ENCODE measurements at regions not wholly inside any gene's neighbourhood (a gene's known extent, or its start where the extent isn't known, plus 50 kb on each side); places are given as distances from the start of the nearest gene placed in this dataset.

DNA sequence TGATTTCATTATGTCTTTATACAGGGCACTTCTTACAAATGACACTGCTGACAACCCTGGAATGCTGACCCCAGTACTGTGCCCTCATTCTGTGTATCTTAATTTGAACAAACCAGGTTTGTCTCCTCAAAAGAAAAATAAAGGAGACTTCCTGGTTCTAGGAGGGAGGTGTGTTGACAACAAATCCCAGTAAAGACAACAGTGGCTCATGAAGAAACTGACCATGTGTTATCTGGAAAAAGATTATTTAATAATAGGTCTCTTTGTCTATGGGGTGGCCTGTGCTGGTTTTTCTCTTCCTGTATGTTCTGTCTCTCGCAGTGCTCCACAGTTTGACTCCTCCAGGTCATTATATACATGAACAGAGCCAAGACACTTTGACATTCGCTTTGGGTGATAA, 454.6 kb downstream of the LMO4 start:
- Mint-ChIP-seq H3K9me3 (peaks cover 0 to 3% (median 0%) of the 10 kb centered on the region in 3 donors), H3K27ac (no peak overlapping the region), H3K36me3 (no peaks in the 10 kb centered on the region), H3K4me3 (no peak overlapping the region), H3K27me3 (peaks cover 0 to 9% of the 10 kb centered on the region in 2 donors), H3K4me1 (no peaks in the 10 kb centered on the region)
- Histone ChIP-seq H3K4me3 (ENCODE audit: control insufficient read depth in 1 of 2, extremely low read depth in 1 of 2, low read length in 1 of 2) (no peak overlapping the region), H3K4me1 (ENCODE audit: control insufficient read depth in 1 of 2, extremely low read depth in 1 of 2, insufficient read depth in 2 of 2, low read length in 2 of 2) (no peaks in the 10 kb centered on the region), H3K27ac (ENCODE audit: low read length) (no peak overlapping the region), H3K27me3 (replicated peaks in 1 of 2; ENCODE audit: control insufficient read depth in 2 of 2, extremely low read depth in 1 of 2, insufficient read depth in 2 of 2, low read length in 1 of 2) (peaks cover 0 to 4% of the 10 kb centered on the region in 2 experiments), H3K9me3 (no peaks in the 10 kb centered on the region), H3K36me3 (ENCODE audit: control insufficient read depth in 2 of 2, extremely low read depth in 1 of 2, insufficient read depth in 1 of 2, low read length in 1 of 2) (no peaks in the 10 kb centered on the region)
- ChIA-PET CTCF (no interaction called here), POLR2A (no interaction called here)
- DNase-seq: no peak
- no CpG with 5 or more reads among the region's 2 CpGs for WGBS (ENCODE audit: insufficient coverage)
- ATAC-seq (replicated peaks in 1 of 4): no peak

GRCh38 chr1:87785386-87785785, 456.7 kb downstream of the LMO4 start:
- Mint-ChIP-seq H3K4me3 (no peak overlapping the region), H3K27me3 (peaks cover 0 to 9% of the 10 kb centered on the region in 2 donors), H3K36me3 (no peaks in the 10 kb centered on the region), H3K4me1 (no peaks in the 10 kb centered on the region), H3K9me3 (peaks cover 0 to 3% (median 0%) of the 10 kb centered on the region in 3 donors), H3K27ac (no peak overlapping the region)
- WGBS (ENCODE audit: insufficient coverage): 100% methylated on average over 1 of the region's 1 CpG
- ATAC-seq (replicated peaks in 1 of 4) (no peak), DNase-seq (no peak)
- ChIA-PET CTCF (no interaction called here), POLR2A (no interaction called here)
- H3K4me1 ChIP-seq (ENCODE audit: control insufficient read depth in 1 of 2, extremely low read depth in 1 of 2, insufficient read depth in 2 of 2, low read length in 2 of 2): no peaks in the 10 kb centered on the region
- H3K9me3 ChIP-seq: no peaks in the 10 kb centered on the region
- no peak overlapping the region for H3K27ac ChIP-seq (ENCODE audit: low read length)
- H3K27me3 ChIP-seq (replicated peaks in 1 of 2; ENCODE audit: control insufficient read depth in 2 of 2, extremely low read depth in 1 of 2, insufficient read depth in 2 of 2, low read length in 1 of 2): peaks cover 0 to 4% of the 10 kb centered on the region in 2 experiments
- H3K36me3 ChIP-seq (ENCODE audit: control insufficient read depth in 2 of 2, extremely low read depth in 1 of 2, insufficient read depth in 1 of 2, low read length in 1 of 2): no peaks in the 10 kb centered on the region
- H3K4me3 ChIP-seq (ENCODE audit: control insufficient read depth in 1 of 2, extremely low read depth in 1 of 2, low read length in 1 of 2): no peak overlapping the region

GRCh38 chr1:87786229-87786628, 457.5 kb downstream of the LMO4 start:
- Histone ChIP-seq H3K27ac (ENCODE audit: low read length) (no peak overlapping the region), H3K36me3 (ENCODE audit: control insufficient read depth in 2 of 2, extremely low read depth in 1 of 2, insufficient read depth in 1 of 2, low read length in 1 of 2) (no peaks in the 10 kb centered on the region), H3K27me3 (replicated peaks in 1 of 2; ENCODE audit: control insufficient read depth in 2 of 2, extremely low read depth in 1 of 2, insufficient read depth in 2 of 2, low read length in 1 of 2) (peaks cover 0 to 4% of the 10 kb centered on the region in 2 experiments), H3K9me3 (no peaks in the 10 kb centered on the region), H3K4me3 (ENCODE audit: control insufficient read depth in 1 of 2, extremely low read depth in 1 of 2, low read length in 1 of 2) (no peak overlapping the region), H3K4me1 (ENCODE audit: control insufficient read depth in 1 of 2, extremely low read depth in 1 of 2, insufficient read depth in 2 of 2, low read length in 2 of 2) (no peaks in the 10 kb centered on the region)
- no peak for DNase-seq
- Mint-ChIP-seq H3K36me3 (no peaks in the 10 kb centered on the region), H3K4me1 (no peaks in the 10 kb centered on the region), H3K4me3 (no peak overlapping the region), H3K27ac (no peak overlapping the region), H3K27me3 (peaks cover 0 to 9% of the 10 kb centered on the region in 2 donors), H3K9me3 (peaks cover 0 to 3% (median 0%) of the 10 kb centered on the region in 3 donors)
- ChIA-PET POLR2A (no interaction called here), CTCF (no interaction called here)
- no CpG with 5 or more reads among the region's 1 CpG for WGBS (ENCODE audit: insufficient coverage)
- no peak for ATAC-seq (replicated peaks in 1 of 4)

DNA sequence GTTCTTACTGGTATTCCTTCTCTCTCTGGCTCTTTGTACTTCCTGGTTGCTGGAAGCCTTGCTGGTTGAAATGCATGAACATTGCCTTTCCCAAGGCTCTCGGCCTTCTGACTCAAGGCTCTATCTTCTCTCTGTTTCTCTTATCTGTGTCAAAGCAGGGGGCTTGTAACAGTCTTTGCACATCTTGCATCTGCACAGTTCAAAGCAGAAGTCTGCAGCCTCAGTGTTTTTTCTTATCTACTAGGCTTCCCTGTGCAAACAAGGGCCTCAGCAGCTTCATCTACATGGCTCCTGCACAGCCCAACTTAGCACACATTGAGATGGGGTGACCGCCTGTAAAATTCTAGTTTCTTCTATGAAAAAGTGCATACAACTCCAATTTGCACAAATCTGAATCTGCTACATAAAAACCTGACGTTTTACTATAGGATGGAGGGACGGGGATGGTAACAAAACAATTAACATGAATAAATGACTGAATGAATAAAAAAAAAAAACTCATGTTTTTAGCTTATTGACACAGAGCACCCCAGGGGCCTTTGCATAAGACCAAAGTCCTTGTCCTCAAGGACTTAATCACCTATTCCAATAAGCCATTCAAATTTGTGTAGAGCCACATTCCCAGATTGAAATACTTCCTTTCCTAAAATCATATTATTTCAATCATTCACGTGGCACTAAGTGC, 458.3 kb downstream of the LMO4 start:
- no peaks in the 10 kb centered on the region for H3K4me1 Mint-ChIP-seq
- Histone ChIP-seq H3K9me3 (no peaks in the 10 kb centered on the region), H3K36me3 (ENCODE audit: control insufficient read depth in 2 of 2, extremely low read depth in 1 of 2, insufficient read depth in 1 of 2, low read length in 1 of 2) (no peaks in the 10 kb centered on the region), H3K4me1 (ENCODE audit: control insufficient read depth in 1 of 2, extremely low read depth in 1 of 2, insufficient read depth in 2 of 2, low read length in 2 of 2) (no peaks in the 10 kb centered on the region), H3K27ac (ENCODE audit: low read length) (no peak overlapping the region), H3K4me3 (ENCODE audit: control insufficient read depth in 1 of 2, extremely low read depth in 1 of 2, low read length in 1 of 2) (no peak overlapping the region), H3K27me3 (replicated peaks in 1 of 2; ENCODE audit: control insufficient read depth in 2 of 2, extremely low read depth in 1 of 2, insufficient read depth in 2 of 2, low read length in 1 of 2) (peaks cover 0 to 4% of the 10 kb centered on the region in 2 experiments)
- ChIA-PET CTCF (no interaction called here), POLR2A (no interaction called here)
- 45% methylated on average over 1 of the region's 5 CpGs for WGBS (ENCODE audit: insufficient coverage)
- DNase-seq: no peak
- no peaks in the 10 kb centered on the region for H3K36me3 Mint-ChIP-seq
- H3K4me3 Mint-ChIP-seq: no peak overlapping the region
- peaks cover 0 to 9% of the 10 kb centered on the region in 2 donors for H3K27me3 Mint-ChIP-seq
- peaks cover 0 to 3% (median 0%) of the 10 kb centered on the region in 3 donors for H3K9me3 Mint-ChIP-seq
- no peak for ATAC-seq (replicated peaks in 1 of 4)
- no peak overlapping the region for H3K27ac Mint-ChIP-seq

GRCh38 chr1:87787551-87787950, 458.9 kb downstream of the LMO4 start:
- H3K4me1 Mint-ChIP-seq: no peaks in the 10 kb centered on the region

GRCh38 chr1:87790756-87791155, 462.1 kb downstream of the LMO4 start:
- ATAC-seq (replicated peaks in 1 of 4): no peak
- Mint-ChIP-seq H3K36me3 (no peaks in the 10 kb centered on the region), H3K27ac (no peak overlapping the region), H3K9me3 (no peaks in the 10 kb centered on the region), H3K4me1 (no peaks in the 10 kb centered on the region), H3K4me3 (no peak overlapping the region), H3K27me3 (peaks cover 1 to 9% of the 10 kb centered on the region in 2 donors)
- ChIA-PET CTCF (no interaction called here), POLR2A (no interaction called here)
- H3K4me3 ChIP-seq (ENCODE audit: control insufficient read depth in 1 of 2, extremely low read depth in 1 of 2, low read length in 1 of 2): no peak overlapping the region
- H3K4me1 ChIP-seq (ENCODE audit: control insufficient read depth in 1 of 2, extremely low read depth in 1 of 2, insufficient read depth in 2 of 2, low read length in 2 of 2): no peaks in the 10 kb centered on the region
- H3K27me3 ChIP-seq (replicated peaks in 1 of 2; ENCODE audit: control insufficient read depth in 2 of 2, extremely low read depth in 1 of 2, insufficient read depth in 2 of 2, low read length in 1 of 2): peaks cover 0 to 4% of the 10 kb centered on the region in 2 experiments
- no CpG with 5 or more reads among the region's 2 CpGs for WGBS (ENCODE audit: insufficient coverage)
- DNase-seq: no peak
- no peak overlapping the region for H3K27ac ChIP-seq (ENCODE audit: low read length)
- H3K36me3 ChIP-seq (ENCODE audit: control insufficient read depth in 2 of 2, extremely low read depth in 1 of 2, insufficient read depth in 1 of 2, low read length in 1 of 2): no peaks in the 10 kb centered on the region
- no peaks in the 10 kb centered on the region for H3K9me3 ChIP-seq

More at GRCh38 chr1:87787551-87787950, 458.9 kb downstream of the LMO4 start:
- Mint-ChIP-seq H3K4me3 (no peak overlapping the region), H3K27ac (no peak overlapping the region), H3K27me3 (peaks cover 1 to 9% of the 10 kb centered on the region in 2 donors), H3K9me3 (peaks cover 0 to 3% (median 0%) of the 10 kb centered on the region in 3 donors), H3K36me3 (no peaks in the 10 kb centered on the region)
- WGBS (ENCODE audit: insufficient coverage): 33% methylated on average over 2 of the region's 3 CpGs
- H3K27ac ChIP-seq (ENCODE audit: low read length): no peak overlapping the region
- CTCF ChIA-PET: no interaction called here
- ATAC-seq (replicated peaks in 1 of 4) (no peak), DNase-seq (no peak)
- H3K4me1 ChIP-seq (ENCODE audit: control insufficient read depth in 1 of 2, extremely low read depth in 1 of 2, insufficient read depth in 2 of 2, low read length in 2 of 2): no peaks in the 10 kb centered on the region
- H3K36me3 ChIP-seq (ENCODE audit: control insufficient read depth in 2 of 2, extremely low read depth in 1 of 2, insufficient read depth in 1 of 2, low read length in 1 of 2): no peaks in the 10 kb centered on the region
- peaks cover 0 to 4% of the 10 kb centered on the region in 2 experiments for H3K27me3 ChIP-seq (replicated peaks in 1 of 2; ENCODE audit: control insufficient read depth in 2 of 2, extremely low read depth in 1 of 2, insufficient read depth in 2 of 2, low read length in 1 of 2)
- POLR2A ChIA-PET: no interaction called here
- no peaks in the 10 kb centered on the region for H3K9me3 ChIP-seq
- no peak overlapping the region for H3K4me3 ChIP-seq (ENCODE audit: control insufficient read depth in 1 of 2, extremely low read depth in 1 of 2, low read length in 1 of 2)
